ENCODE measurements at regions not wholly inside any gene's neighbourhood (a gene's known extent, or its start where the extent isn't known, plus 50 kb on each side); places are given as distances from the start of the nearest gene placed in this dataset.

DNA sequence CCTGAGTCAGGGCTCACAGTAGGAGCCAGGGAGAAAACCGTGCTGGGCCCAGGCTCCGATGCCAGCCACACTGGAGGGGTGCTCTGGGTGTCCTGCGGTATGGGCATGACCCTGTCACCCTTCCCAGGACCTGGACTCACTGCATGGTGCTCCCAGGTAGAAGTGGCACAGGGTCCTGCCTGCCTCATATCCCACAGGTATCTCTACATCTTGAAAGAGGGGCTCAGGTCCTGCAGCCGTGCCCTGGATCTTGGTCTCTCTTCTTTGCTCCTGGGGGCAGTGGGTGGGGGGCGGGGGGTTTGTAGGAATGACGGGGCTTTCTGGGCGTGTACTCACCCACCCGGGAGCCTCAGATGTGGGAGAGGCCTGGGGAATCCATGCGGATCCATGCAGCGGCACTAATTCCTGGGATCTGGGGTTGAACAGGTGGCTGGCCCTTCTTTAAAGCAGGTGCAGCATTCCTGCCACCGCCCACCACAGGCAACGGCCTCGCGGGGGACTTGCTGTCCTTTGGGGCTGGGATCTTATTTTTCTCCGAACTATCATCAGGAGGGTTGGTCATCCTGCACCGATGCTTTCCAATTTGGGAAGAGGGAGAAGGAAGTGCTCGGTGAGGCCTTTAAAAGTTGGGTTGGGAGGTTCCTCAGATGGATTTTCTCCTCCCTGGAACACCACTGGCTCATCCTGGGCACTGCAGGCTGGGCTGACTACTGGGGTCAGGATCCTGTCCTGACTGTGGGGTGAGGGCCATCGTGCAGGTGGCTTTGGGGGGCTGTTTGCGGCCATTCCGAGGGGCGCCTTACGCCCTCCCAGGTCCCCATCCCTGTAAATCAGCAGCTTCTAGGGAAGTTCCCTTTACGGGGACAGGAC, 886.4 kb downstream of the BRD1 start:
- DNase-seq = no peak

DNA sequence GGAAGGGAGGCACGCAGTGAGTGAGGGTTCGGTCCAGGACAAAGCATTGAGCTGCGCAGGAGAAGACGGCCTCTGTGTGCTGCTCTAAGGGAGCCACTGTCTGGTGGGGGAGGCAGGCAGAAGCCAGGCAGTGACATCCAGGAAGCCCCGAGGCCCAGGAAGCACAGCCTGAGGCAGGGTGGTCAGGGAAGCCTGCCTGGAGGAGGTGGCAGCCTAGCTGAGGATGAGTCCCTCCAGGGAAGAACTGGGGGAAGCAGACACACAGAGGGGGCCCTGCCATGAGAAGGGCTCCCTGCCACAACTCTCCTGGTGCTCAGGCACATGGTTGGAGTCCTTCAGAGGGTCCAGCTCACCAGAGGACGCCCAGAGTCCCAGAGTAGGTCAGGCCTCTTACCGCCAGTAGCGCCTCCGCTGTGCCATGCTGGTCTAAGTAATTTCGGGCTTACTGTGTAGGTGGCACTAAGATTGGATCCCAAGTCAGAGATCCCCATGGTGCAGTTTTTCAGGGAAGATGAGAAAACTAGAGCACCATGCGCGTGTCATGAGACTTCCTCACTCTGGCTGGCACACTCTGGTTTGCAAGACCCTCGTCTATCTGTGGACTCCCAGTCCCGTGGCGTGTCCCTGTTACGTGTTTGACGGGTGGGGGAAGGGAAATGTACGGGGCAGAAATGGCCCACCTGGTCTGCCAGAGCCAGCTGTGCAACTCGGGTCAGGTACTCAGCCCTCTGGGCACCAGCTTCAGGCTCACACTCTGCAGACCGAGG, 887.2 kb downstream of the BRD1 start:
- no peak for DNase-seq

DNA sequence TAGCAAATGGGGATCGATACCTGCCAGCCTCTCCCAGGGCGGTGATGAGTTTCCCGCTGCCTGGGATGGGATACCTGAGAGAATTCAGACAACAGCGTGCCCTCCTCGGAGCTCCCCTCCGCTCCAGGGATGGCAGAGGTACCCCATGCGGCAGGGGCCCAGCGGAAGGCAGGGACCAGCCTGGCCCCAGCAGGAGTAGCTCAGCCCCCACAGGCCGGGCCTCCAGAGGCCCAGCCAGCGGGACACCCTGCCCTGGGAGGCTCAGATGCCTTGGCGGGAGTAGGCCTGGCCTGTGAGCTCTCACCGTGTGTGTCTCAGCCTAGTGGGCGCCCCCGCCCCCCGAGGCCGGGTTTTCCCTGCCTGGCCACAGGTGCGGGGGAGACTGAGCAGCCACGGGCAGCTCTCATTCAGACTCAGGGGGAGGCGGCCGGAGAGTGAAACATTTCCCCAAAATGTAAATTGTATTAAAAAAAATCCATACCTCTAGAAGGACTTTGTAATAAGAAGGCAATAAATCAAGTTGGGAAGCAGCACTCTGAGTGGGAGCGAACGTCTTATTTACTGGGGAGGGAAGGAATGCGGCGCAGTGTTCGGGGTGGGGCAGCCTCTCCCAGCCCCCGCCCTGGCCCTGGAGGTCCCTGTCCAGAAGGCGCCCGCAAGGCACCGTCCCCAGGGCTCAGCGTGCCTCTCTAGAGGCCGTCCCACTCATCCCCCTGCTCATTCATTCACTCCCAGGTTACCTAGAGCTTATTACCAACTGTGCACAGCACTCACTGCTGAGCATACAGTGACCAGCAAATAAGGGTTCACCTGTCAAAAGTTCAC, 888.0 kb downstream of the BRD1 start:
- DNase-seq = no peak

DNA sequence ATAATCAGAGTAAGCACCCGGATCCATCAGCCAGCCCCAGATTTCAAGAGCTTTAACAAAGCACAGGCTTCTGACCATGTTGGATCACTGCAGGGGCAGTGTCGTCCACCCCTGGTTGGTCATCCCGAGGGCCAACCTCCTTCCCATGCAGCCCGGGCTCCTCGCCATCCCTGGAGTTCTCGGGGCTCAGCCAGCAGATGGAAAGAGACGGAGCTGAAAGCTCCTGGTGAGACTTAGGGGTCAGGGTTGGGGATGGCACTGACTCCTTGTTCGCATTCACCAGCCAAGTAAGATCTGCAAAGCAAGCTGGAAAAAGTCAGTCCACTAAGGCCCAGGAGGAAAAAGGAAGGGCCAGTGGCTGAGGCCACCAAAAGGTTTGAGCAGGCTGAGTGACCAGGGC, 888.9 kb downstream of the BRD1 start:
- DNase-seq = no peak

DNA sequence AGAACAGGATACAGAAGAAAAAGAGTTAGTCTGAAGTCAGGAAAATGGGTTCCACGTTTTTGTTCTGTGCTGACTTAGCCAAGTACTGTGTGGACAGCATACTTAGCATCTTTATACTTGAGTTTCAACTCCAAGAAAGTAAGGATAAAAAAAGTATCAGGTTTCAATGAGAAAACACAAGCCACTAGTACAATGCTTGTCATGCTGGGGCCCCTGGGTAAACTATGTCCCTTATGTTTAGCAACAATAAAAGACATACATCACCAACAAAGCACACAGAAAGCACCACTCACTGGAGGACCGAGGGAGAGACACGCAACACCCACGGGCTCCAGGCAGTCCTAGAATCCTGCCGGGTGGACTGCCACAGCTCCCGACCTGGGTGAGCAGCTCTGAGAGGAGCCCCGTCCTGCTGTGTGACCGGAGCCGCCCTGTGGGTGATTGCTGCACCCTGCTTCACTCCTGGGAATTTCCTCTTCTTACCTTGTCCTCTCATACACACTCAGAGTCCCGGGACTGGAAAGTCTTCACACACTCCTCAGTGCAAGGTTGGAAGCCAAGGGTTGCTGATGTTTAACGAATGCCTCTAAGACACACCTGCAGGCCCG, 890.5 kb downstream of the BRD1 start:
- no peak for DNase-seq

DNA sequence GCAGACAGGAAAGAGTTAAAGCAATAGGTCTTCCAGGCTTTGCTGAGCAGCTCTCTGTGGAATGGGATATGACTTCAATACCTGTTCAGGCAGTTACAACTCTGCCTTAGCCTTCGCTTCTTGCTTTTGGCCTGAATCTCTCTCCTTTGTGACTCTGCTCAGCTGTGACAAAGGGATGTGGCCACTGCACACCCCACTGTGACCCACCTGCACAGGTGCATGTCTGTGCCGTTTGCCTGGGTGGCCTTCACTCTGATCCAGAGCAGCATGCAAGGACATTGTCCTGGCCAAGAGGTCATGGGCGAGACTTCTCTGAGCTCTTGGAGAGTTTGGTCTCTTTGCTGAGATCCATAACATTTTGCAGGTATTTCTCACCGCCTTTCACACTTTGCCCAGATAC, 891.3 kb downstream of the BRD1 start:
- no peak for DNase-seq

DNA sequence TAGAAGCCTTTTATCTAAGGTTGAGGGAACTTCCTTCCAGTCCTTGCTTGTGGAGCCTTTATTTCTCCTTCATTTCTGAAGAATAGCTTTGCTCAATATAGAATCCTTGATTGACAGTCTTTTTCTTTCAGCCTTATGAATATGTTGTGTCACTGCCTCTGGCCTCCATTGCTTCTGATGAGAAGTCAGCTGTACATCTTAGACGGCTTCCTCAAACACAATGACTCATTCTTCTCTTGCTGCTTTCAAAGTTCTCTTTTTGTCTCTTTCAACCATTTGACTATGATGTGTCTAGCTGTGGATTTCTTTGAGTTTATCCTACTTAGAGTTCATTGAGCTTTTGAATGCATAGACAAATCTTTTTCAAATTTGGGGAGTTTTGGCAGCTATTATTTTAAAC, 893.2 kb downstream of the BRD1 start:
- DNase-seq = no peak

DNA sequence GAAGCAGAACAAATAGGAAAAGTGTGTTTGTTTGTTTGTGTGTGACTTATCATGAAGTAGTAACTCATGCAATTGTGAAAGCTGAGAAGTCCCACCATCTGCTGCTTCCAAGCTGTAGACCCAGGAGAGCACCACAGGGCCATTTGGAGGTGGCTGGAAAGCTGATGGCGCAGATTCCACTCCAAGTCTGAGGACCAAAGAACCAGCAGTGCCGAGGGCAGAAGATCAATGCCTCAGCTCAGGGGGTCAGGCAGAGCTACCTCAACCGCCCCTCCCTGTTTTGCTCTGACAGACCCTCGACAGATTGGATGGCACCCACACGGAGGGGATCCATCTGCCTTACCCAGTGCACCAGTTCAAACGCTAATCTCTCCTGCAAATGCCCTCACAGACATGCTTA, 896.2 kb downstream of the BRD1 start:
- no peak for DNase-seq

DNA sequence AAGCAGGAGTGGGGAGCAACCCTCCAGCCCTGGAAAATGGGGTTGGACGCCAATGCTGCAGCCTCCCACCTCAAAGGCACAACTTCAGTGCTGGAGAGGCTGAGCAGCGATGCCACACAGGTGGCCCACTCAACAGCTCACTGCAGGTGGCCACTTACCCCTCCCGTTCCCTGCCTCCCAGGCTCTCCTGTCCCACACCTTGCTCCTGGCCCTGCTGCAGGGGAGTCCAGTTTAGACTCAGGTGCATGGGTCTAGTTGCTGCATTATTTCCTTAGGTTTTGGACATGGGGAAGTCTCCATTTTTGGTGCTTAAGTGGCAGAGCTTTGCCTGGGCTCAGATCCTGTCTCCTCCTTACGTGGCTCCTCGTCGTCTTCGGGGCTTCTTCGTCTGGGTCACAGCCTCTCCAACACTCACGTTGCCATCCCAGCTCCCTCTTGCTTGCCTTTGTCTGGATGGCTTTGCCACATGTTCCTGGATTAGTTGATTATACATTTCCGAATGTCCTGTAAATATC, 898.3 kb downstream of the BRD1 start:
- no peak for DNase-seq

DNA sequence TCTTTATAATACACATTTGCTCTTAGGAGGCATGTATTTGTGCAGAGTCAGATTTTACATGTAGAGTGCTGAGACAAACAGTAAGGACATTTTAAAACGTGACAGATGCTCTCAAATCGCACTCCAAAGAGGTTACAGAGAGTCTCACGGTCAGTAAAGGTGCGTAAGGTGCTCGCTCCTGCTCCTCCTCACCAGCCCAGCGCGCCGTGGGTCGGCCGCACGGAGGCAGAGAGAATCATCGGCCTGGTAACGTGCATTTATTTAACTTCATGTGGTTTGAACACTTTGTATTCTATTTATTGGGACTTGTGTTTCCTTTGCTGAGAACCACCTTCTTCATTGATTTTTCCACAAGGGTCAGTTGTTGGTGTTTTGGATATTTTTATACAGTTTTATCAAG, 900.1 kb downstream of the BRD1 start:
- DNase-seq = no peak

DNA sequence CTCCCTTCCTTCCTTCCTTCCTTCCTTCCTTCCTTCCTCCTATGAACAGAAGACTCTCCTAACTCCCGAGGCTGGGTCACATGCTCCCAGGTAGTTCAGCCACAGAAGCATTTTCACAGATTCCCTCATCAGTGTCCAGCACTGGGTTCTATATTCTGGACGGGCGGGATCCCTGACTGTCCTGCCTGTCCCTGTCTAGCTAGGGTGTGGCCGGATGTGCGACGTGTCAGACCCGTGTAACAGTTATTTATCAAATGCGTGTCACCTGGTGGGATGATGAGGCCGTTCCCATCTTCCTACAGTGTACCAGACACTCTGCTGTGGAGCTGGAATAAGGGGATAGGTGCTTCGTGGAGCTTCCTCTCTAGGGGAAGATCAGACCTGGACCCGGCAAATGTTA, 901.0 kb downstream of the BRD1 start:
- DNase-seq = no peak

DNA sequence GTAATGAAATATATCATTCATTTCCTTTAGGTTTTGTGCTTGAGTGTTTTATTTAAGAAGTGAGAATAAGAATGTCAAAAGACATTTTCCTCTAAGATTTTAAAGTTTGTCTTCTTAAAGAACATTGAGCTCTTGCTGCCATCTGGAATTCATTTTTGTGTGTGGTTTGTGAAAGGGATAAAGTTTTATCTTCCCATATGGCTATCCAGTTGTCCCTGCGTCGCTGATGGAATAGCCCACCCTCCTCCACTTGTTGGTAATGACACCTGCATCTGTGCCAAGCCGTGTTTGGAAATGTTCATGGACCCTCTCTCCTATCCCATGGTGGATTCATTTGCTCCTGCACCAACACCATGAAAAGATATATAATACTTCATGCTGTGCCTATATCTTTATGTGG, 901.5 kb downstream of the BRD1 start:
- no peak for DNase-seq

DNA sequence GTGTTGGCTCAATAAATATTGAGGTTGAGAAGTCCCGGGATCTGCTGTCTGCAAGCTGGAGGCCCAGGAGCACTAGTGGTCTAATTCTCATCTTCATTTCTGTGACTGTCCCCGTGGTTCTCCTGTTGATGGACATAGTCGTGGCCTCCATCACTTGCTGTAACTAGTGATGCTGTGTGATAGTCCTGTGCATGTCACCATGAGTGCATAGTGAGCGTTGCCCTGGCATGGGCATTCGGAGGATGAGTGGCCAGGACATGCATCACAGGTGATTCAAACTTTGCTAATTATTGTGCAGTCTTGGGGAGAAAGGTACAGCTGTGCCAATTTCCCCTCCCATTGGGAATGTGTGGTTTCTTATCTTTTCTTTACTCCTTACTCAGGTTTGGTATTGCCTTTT, 902.2 kb downstream of the BRD1 start:
- DNase-seq = no peak

DNA sequence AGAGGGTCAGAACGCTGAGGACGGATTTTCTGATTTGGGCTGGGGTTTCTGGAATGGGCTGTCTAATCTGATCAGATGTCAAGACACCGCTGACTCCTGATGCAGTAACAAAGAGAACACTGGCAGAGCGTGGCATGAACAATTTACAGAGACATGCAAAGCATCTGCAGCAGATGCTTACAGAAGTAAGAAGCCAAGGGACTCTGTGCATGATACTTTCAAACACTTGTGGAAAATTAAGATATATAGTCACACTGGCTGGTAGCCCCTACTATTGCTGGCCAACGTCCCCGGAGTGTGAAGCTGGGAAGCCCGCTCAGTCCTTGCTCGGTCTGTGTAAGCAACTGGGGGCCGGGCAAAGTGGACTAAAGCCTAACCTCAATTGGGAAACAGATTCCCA, 903.7 kb downstream of the BRD1 start:
- no peak for DNase-seq

DNA sequence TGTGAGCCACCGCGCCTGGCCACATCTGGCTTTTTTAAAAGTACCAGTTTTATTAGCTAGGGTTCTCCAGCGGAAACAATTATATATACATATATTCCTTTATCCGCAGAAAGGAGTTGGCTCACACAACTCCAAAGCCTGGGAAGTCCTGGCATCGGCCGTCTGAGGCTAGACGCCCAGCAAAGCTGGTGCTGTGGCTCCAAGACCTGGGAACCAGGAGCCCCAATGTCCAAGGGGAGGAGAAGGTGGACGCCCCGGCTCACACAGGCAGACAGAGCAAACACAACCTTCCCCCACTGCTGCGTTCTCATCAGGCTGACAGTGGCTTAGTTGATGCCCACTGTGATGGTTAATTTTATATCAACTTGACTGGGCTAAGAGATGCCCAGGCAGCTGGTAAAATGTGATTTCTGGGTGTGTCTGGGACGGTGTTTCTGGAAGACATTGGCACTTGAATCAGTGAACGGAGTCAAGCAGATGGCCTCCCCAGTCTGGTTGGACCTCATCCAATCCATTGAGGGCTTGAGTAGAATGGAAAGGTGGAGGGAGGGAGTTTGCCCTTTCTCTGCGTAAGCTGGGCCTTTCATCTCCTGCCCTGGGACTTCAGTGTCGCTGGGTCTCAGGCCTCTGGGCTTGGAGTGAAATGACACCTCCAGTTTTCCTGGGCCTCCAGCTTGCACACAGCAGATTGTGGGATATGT, 904.4 kb downstream of the BRD1 start:
- DNase-seq = no peak

DNA sequence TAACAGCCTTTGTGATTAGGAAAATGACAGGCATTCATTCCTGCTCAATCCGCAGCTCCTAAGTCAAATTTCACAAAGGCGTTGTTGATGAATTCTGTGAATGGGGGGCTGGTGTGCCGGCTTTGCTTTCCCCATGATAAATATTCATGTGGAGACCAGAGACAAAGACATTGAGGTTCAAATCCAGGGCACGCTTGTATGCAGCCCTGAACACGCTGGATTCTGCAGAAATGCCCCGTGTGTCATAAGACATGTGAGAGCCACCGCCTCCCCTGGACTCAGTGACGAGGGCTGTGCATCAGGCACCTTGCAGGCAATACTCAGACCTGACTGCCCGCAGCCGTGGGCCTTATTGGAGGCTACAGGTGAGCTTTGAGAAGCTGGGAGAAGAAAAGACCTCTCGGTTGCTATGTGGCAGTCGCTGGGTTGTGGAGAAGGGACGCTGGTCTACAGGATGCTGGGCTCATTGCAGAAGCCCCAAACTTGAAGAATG, 906.2 kb downstream of the BRD1 start:
- DNase-seq = no peak

DNA sequence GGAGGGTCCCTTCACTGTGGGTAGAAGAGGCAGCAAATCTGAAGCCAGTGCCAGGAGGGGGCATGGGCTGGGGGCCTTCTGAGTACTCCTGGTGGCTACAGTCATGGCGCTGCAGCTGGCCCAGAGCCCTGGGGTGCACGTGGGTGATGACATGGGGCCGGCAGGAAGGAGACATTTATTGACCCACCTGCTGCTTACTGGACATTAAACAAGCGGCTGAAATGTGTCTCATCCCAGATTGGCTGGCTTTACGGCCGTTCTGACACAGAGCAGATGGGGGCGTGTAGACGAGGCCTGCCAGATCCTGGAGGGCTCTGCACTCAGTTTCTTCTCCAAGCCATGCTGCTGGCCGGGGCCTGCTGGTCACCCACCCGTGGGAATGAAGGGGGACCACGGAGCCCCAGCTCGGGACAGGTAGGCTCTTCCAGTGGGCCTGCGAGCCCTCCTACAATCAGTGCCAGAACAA, 906.9 kb downstream of the BRD1 start:
- DNase-seq = no peak

DNA sequence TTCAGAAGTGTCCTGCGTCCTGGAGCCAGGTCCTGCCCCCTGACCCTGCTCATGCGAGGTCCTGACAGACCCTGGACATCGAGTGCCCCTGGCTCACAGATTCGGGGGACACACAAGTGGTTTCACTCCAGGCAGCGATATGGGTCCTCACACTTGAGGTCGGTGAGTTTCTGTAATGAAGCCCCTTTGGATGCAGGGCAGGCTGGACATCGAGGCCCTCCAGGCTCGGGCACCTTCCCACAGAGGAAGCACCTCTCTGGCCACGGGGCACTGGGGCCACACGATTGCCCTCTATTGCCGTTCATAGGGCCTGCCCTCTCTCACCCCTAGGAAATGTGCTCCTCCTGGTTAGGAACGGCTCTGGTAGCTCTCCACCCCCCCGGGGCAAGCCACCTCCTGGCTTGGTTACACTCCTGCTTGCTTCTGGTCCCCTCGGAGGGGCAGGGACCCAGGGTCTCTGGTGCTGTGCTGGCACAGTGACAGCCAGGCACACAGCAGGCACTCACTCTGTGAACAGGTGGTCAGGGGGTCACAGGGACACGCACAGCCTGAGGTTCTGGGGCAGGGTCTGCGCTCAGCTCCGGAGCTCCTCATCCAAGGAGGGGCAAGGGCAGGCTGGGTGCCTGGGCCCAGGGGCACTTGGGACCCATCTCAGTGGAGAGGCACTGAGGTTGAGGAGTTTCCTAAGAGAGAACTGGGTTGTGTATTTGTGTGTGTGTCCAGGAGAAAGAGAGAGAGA, 907.7 kb downstream of the BRD1 start:
- no peak for DNase-seq

DNA sequence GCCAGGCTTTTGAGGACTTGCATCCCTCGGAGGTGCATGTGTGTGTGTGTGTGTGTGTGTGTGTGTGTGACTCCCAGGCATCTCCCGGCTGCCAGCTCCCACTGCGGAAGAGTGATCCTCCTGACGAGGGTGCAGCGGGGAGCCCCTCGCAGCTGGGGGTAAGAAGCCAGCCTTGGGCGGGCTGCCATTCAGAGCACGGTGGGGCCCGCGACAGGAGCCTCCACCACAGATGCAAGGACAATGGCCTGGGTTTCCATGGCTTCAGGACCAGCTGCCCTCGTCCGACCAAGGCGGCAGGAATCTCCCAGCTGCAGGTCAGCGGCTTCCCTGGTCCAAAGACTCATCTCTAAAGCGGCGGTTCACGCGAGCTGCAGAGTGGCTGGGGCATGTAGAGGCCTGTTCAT, 908.5 kb downstream of the BRD1 start:
- no peak for DNase-seq

DNA sequence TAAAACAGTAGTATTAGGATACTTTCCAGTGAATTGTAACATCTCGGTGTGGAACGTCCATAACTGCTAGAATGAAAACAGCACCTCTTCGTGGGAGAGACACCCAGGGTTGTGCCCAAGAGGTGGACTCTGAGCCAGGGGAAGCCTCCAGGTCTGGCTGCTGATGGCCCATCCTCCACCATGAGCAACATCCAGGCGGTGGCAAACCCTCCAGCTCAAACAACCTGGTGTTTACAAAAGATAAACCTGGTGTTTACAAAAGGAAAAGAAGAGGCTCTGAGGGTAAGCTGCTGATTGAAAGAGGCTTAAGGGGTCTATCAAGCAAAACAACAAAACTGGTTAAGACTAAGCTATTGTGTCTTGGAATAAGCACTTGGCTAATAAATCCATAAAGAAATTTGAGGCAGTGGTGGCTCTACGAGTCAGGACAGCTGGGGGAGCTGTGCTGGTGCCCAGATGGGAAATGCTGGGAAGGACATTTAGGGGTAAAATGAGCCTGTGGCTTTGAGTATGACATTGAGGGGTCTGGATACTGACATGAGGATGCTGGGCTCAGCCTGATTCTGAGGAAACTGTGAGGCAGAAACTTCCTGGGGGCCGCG, 909.0 kb downstream of the BRD1 start:
- DNase-seq = no peak
